Endothelial cell of umbilical vein (primary cell): ENCODE measurements at regions not wholly inside any gene's neighbourhood (a gene's known extent, or its start where the extent isn't known, plus 50 kb on each side); places are given as distances from the start of the nearest gene placed in this dataset.

Experiments
- BruUV-seq: library from RNA; stranded (reverse); fragments of 400-500 nt; replicated peaks from 2 replicates; lab custom pipeline; 2021; lab: Mats Ljungman, UMichigan
- CTCF ChIA-PET: fragments of 300-600, 350-600 bp; sonication (Branson Sonifier 250); formaldehyde crosslinking; loops from one replicate; lab custom pipeline; 2021; ENCODE audit warnings: antibody characterized with exemption, inconsistent platforms; lab: Charles Lee
- POLR2A ChIA-PET: fragments of 300-600, 350-600 bp; sonication (Branson Sonifier 250); formaldehyde crosslinking; loops from one replicate; lab custom pipeline; 2021; ENCODE audit warnings: antibody characterized with exemption, inconsistent platforms; lab: Charles Lee
- DNase-seq: peaks from one replicate; pipeline ENCODE4 v3.0.0-alpha.2; 2011; ENCODE audit warnings: low read depth, low spot score
- FAIRE-seq: peaks from 2 replicates; lab custom pipeline; 2011; peaks lifted over from hg19 to GRCh38; lab: Jason Lieb, UNC
- H2AFZ ChIP-seq: 2 replicates; pipeline ENCODE4 v1.6.0; 2012; ENCODE audit warnings: low read depth, low read length, control low read depth, inconsistent platforms
- H3K27ac ChIP-seq: 2 replicates; pipeline ENCODE4 v1.5.1; 2011; ENCODE audit warnings: low read depth, mild to moderate bottlenecking, control low read depth, low read length, moderate library complexity; ENCODE audit not compliant: insufficient read depth
- H3K27me3 ChIP-seq, 2 experiments: 2 replicates each; pipeline versions ENCODE4 v1.6.0 to v1.6.1; 2011; ENCODE audit warnings: low read length in 2 of 2, mixed read lengths in 1 of 2; ENCODE audit not compliant: control insufficient read depth in 2 of 2, insufficient read depth in 2 of 2
- H3K36me3 ChIP-seq, 2 experiments: 2 replicates in 1 of 2; 3 replicates in 1 of 2; pipeline ENCODE4 v1.5.1; 2011; ENCODE audit warnings: low read length in 2 of 2, mild to moderate bottlenecking in 1 of 2, moderate library complexity in 1 of 2; ENCODE audit not compliant: control insufficient read depth in 2 of 2, insufficient read depth in 2 of 2; ENCODE audit errors: extremely low read depth in 1 of 2
- H3K4me1 ChIP-seq: 3 replicates; pipeline ENCODE4 v1.5.1; 2011; ENCODE audit warnings: mild to moderate bottlenecking, low read length; ENCODE audit not compliant: control insufficient read depth, insufficient read depth; ENCODE audit errors: extremely low read depth
- H3K4me2 ChIP-seq: 2 replicates; pipeline ENCODE4 v1.6.1; 2011; ENCODE audit warnings: low read length, control low read depth, mixed read lengths; ENCODE audit not compliant: insufficient read depth
- H3K4me3 ChIP-seq, 3 experiments: fragments of 200-600 bp in 1 of 3; sonication (generic), shearing (Covaris generic) in 1 of 3; replicated peaks in 1 of 3; 2 replicates each; pipeline ENCODE4 v1.5.1; 2011 to 2016; ENCODE audit warnings: control low read depth in 3 of 3, low read length in 3 of 3, mild to moderate bottlenecking in 2 of 3, inconsistent platforms in 1 of 3, low read depth in 1 of 3, moderate library complexity in 1 of 3; ENCODE audit not compliant: insufficient read depth in 1 of 3
- H3K79me2 ChIP-seq: 2 replicates; pipeline ENCODE4 v1.6.0; 2012; ENCODE audit warnings: low read length, inconsistent platforms; ENCODE audit not compliant: control insufficient read depth, insufficient read depth
- H3K9ac ChIP-seq: replicated peaks from 2 replicates; pipeline ENCODE3; 2011; ENCODE audit warnings: low read length, control low read depth; ENCODE audit not compliant: insufficient read depth; ENCODE audit errors: extremely low read depth
- H3K9me1 ChIP-seq: replicated peaks from 3 replicates; pipeline ENCODE4 v1.6.0; 2011; ENCODE audit warnings: mild to moderate bottlenecking, low read length; ENCODE audit not compliant: control insufficient read depth, insufficient read depth; ENCODE audit errors: extremely low read depth
- H3K9me3 ChIP-seq: replicated peaks from 2 replicates; pipeline ENCODE4 v1.5.1; 2012; ENCODE audit warnings: low read length, inconsistent platforms; ENCODE audit not compliant: control insufficient read depth, insufficient read depth
- H4K20me1 ChIP-seq: replicated peaks from 2 replicates; pipeline ENCODE3; 2011; ENCODE audit warnings: mild to moderate bottlenecking, low read length; ENCODE audit not compliant: control insufficient read depth, insufficient read depth; ENCODE audit errors: extremely low read depth
- EZH2 ChIP-seq: IDR thresholded peaks from 2 replicates; pipeline ENCODE4 v1.6.1; 2012; ENCODE audit warnings: borderline replicate concordance, low read depth, mild to moderate bottlenecking, moderate library complexity, low read length, inconsistent platforms; ENCODE audit not compliant: severe bottlenecking
- FOS ChIP-seq: IDR thresholded peaks from 2 replicates; pipeline ENCODE4 v1.6.1; 2011; ENCODE audit warnings: mild to moderate bottlenecking, low read length, moderate library complexity, borderline replicate concordance; ENCODE audit not compliant: insufficient read depth
- GATA2 ChIP-seq: IDR thresholded peaks from 2 replicates; pipeline ENCODE4 v1.7.0; 2011; ENCODE audit warnings: low read depth, mild to moderate bottlenecking, moderate library complexity, mixed read lengths, low read length; ENCODE audit not compliant: insufficient read length, insufficient read depth
- JUN ChIP-seq: IDR thresholded peaks from 2 replicates; pipeline ENCODE4 v1.6.1; 2011; ENCODE audit warnings: borderline replicate concordance, low read depth; ENCODE audit not compliant: insufficient read length, insufficient read depth
- MYC ChIP-seq: IDR thresholded peaks from one replicate; pipeline ENCODE4 v1.6.1; 2011; ENCODE audit warnings: mild to moderate bottlenecking, low read depth, low read length
- POLR2A ChIP-seq: IDR thresholded peaks from 2 replicates; pipeline ENCODE4 v1.6.1; 2012; ENCODE audit warnings: low read depth, mild to moderate bottlenecking, control low read depth, low read length
- POLR2AphosphoS5 ChIP-seq: IDR thresholded peaks from 2 replicates; pipeline ENCODE4 v1.6.1; 2012; ENCODE audit warnings: low read depth, mild to moderate bottlenecking, control low read depth, low read length, moderate library complexity; ENCODE audit not compliant: insufficient read depth
- dilution Hi-C: fragments of 300-500 bp; cut with MboI; formaldehyde crosslinking; loops from one replicate; pipeline ENCODE4 v1.15.0; 2019; ENCODE audit warnings: low sequenced_read_pairs; ENCODE audit not compliant: extremely low pct_ligation_motif_present
- intact Hi-C: fragments of 100-400 bp; cut with micrococcal nuclease; formaldehyde crosslinking; loops from one replicate; pipeline ENCODE4 v1.10.0; 2022
- TF ChIP-seq, protein P1 (sequence below): IDR thresholded peaks from 2 replicates; pipeline ENCODE4 v1.6.1; 2011; ENCODE audit not compliant: insufficient read depth, insufficient read length
- TF ChIP-seq, protein P2 (sequence below), 2 donors: IDR thresholded peaks; 1 replicate in 1 of 2; 2 replicates in 1 of 2; pipeline ENCODE4 v1.5.1; 2011; ENCODE audit warnings: low read length in 2 of 2, mild to moderate bottlenecking in 2 of 2, moderate library complexity in 2 of 2, control low read depth in 1 of 2, inconsistent platforms in 1 of 2, low read depth in 1 of 2; ENCODE audit not compliant: insufficient read depth in 1 of 2; ENCODE audit errors: extremely low read depth in 1 of 2

DNA sequence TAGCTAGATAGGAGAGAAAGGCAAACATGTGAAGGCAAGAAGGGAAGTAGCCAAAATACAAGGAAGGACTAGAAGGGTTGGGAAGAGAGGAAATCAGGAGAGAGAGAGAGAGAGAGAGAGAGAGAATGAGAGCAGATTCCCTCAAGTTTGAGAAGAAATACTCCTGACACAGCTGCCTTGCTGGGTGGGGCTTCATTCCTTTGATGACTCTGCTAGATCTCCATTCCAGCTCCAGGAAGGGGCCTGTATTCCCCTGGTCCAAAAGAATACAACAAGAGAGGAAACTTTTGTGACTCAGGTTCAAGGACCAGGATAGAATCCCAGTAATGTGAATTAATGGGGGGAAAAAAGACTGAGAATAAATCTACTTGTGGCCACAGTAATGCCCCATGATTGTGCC lies 62.9 kb upstream of the SPON1 start:
- H3K4me3 ChIP-seq = no peak overlapping the region
- dilution Hi-C loops = no loop called here
- FAIRE-seq = no peak
- no peak overlapping the region for H3K4me2 ChIP-seq
- no peaks in the 10 kb centered on the region for H3K36me3 ChIP-seq
- H2AFZ ChIP-seq = no peak overlapping the region
- ChIA-PET POLR2A (no interaction called here), CTCF (interaction anchor here (1.0 kb wide), 1 partner anchor 8 kb away, joined by 3 read pairs; no protein-coding TSS in a partner anchor)
- intact Hi-C loops = no loop called here
- H3K79me2 ChIP-seq = no peaks in the 10 kb centered on the region
- no peaks in the 10 kb centered on the region for H4K20me1 ChIP-seq
- no peaks in the 10 kb centered on the region for H3K4me1 ChIP-seq
- DNase-seq = no peak
- H3K27me3 ChIP-seq = peaks cover 0 to 1% of the 10 kb centered on the region in 2 experiments
- H3K9me1 ChIP-seq = no peaks in the 10 kb centered on the region
- no peak for TF ChIP-seq FOS
- no peak for TF ChIP-seq MYC
- no peak for TF ChIP-seq GATA2
- no peak for TF ChIP-seq EZH2
- TF ChIP-seq POLR2A = no peak
- TF ChIP-seq, protein P1, sequence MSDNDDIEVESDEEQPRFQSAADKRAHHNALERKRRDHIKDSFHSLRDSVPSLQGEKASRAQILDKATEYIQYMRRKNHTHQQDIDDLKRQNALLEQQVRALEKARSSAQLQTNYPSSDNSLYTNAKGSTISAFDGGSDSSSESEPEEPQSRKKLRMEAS = no peak
- no peak for TF ChIP-seq POLR2AphosphoS5
- no peak for TF ChIP-seq JUN
- TF ChIP-seq, protein P2, sequence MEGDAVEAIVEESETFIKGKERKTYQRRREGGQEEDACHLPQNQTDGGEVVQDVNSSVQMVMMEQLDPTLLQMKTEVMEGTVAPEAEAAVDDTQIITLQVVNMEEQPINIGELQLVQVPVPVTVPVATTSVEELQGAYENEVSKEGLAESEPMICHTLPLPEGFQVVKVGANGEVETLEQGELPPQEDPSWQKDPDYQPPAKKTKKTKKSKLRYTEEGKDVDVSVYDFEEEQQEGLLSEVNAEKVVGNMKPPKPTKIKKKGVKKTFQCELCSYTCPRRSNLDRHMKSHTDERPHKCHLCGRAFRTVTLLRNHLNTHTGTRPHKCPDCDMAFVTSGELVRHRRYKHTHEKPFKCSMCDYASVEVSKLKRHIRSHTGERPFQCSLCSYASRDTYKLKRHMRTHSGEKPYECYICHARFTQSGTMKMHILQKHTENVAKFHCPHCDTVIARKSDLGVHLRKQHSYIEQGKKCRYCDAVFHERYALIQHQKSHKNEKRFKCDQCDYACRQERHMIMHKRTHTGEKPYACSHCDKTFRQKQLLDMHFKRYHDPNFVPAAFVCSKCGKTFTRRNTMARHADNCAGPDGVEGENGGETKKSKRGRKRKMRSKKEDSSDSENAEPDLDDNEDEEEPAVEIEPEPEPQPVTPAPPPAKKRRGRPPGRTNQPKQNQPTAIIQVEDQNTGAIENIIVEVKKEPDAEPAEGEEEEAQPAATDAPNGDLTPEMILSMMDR (IDR thresholded peaks at IDR 0.05; ENCODE audit: extremely low read depth in 1 of 2, insufficient read depth in 1 of 2, low read depth in 1 of 2, low read length in 2 of 2) = no peak
- H3K9ac ChIP-seq = no peak overlapping the region
- no peak overlapping the region for H3K27ac ChIP-seq
- no peaks in the 10 kb centered on the region for H3K9me3 ChIP-seq
- BruUV-seq = no TSS peak
